Esophagus muscularis mucosa (tissue), 4 donors: ENCODE measurements at regions not wholly inside any gene's neighbourhood (a gene's known extent, or its start where the extent isn't known, plus 50 kb on each side); places are given as distances from the start of the nearest gene placed in this dataset.

Source experiments
- DNase-seq: peaks from one replicate; pipeline ENCODE4 v3.0.0-alpha.2; 2017; ENCODE audit errors: extremely low spot score
- H3K27ac ChIP-seq, 4 donors: fragments of 200-600 bp; sonication (generic); replicated peaks in 1 of 4; 1 replicate in 3 of 4; 2 replicates in 1 of 4; pipeline ENCODE4 v1.5.1; 2016 to 2019; ENCODE audit warnings: mild to moderate bottlenecking in 1 of 4
- H3K27me3 ChIP-seq, 4 donors: fragments of 200-600 bp; sonication (generic); one replicate each; pipeline versions ENCODE4 v1.5.1 to v1.6.0; 2016 to 2019
- H3K36me3 ChIP-seq, 4 donors: fragments of 200-600 bp; sonication (generic); one replicate each; pipeline ENCODE4 v1.5.1; 2016 to 2019
- H3K4me1 ChIP-seq, 4 donors: fragments of 200-600 bp; sonication (generic); one replicate each; pipeline ENCODE4 v1.5.1; 2016 to 2019
- H3K4me3 ChIP-seq, 4 donors: fragments of 200-600 bp; sonication (generic); 1 replicate in 2 of 4; 2 replicates in 2 of 4; pipeline ENCODE4 v1.5.1; 2016 to 2019; ENCODE audit warnings: mild to moderate bottlenecking in 4 of 4, moderate library complexity in 1 of 4
- H3K9me3 ChIP-seq, 4 donors: fragments of 200-600 bp; sonication (generic); 1 replicate in 3 of 4; 2 replicates in 1 of 4; pipeline ENCODE4 v1.5.1; 2016 to 2019
- CTCF ChIP-seq, 3 experiments: fragments of 200-600 bp in 2 of 3; fragments of 450-650 bp in 1 of 3; sonication (generic) in 2 of 3; IDR thresholded peaks; one replicate each; pipeline ENCODE4 v1.5.1; 2017 to 2019; ENCODE audit warnings: antibody characterized with exemption in 3 of 3, mild to moderate bottlenecking in 2 of 3, moderate library complexity in 1 of 3
- EP300 ChIP-seq: sonication (generic); formaldehyde crosslinking; IDR thresholded peaks from one replicate; pipeline ENCODE4 v1.6.1; 2017; ENCODE audit warnings: antibody characterized with exemption
- POLR2A ChIP-seq: fragments of 450-650 bp; IDR thresholded peaks from one replicate; pipeline ENCODE4 v1.6.1; 2017; ENCODE audit warnings: antibody characterized with exemption, moderate library complexity, mild to moderate bottlenecking, low read depth
- POLR2AphosphoS5 ChIP-seq, 2 donors: sonication (generic); formaldehyde crosslinking; IDR thresholded peaks; one replicate each; pipeline ENCODE4 v1.6.1; 2017; ENCODE audit warnings: antibody characterized with exemption in 2 of 2
- WGBS: methylation state at CpG from one replicate; pipeline ENCODE4 v1.1.5; 2018; 5-methylcytosine and 5-hydroxymethylcytosine counted together
- intact Hi-C: fragments of 100-400 bp; cut with DNase I; formaldehyde crosslinking; loops from one replicate; pipeline ENCODE4 v1.15.1; 2023

DNA sequence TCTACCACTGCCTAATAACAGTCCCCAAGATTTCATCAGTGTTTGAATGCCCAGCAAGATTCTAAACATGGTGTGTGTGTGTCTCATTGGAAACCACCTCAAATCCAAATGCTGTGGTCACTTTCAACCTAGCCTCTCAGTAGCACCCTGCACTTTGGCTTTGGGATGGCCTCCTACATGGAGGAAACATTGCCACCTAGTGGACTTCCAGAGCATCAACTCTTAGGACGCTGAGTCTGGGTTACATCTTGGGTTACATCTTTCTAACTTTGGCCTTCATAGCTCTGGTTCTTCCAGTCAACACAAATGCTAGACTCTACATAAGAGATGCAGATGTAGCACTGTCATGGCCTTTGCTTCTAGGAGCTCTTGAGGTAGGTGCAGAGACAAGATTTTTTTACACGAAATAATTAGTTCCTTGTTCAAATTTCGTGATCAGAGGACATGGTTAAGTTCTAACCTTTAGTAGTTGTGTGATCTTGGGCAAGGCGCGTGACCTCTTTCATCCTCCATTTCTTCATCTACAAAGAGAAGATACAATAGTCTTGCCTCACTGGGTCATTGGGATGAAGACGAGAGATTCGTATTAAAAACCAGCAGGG is 113.5 kb upstream of the VASH1 start:
- no peak for DNase-seq
- intact Hi-C loops = loop anchor here (5.0 kb wide), 1 partner anchor 595 kb away; no protein-coding TSS in a partner anchor
- WGBS = 80% methylated on average over 7 of the region's 7 CpGs

GRCh38 chr14:76651410-76652055 is 109.7 kb upstream of the VASH1 start:
- WGBS = 58% methylated on average over 3 of the region's 3 CpGs
- H3K9me3 ChIP-seq = no peaks in the 10 kb centered on the region
- H3K36me3 ChIP-seq = no peaks in the 10 kb centered on the region
- TF ChIP-seq POLR2AphosphoS5 (IDR thresholded peaks at IDR 0.05) (no peak), CTCF (IDR thresholded peaks at IDR 0.05) (no peak), POLR2A (no peak), EP300 (no peak)
- no peaks in the 10 kb centered on the region for H3K27me3 ChIP-seq
- H3K4me1 ChIP-seq = no peaks in the 10 kb centered on the region
- H3K27ac ChIP-seq = no peak overlapping the region
- H3K4me3 ChIP-seq = no peak overlapping the region
- no peak for DNase-seq
- intact Hi-C loops = no loop called here

More for the DNA sequence above, 113.5 kb upstream of the VASH1 start:
- H3K36me3 ChIP-seq = no peaks in the 10 kb centered on the region
- TF ChIP-seq POLR2A (no peak), EP300 (no peak), CTCF (IDR thresholded peaks at IDR 0.05) (peak; percentile 61 to 81 (median 62))
- no peaks in the 10 kb centered on the region for H3K4me1 ChIP-seq
- H3K27me3 ChIP-seq = peaks cover 0 to 13% (median 0%) of the 10 kb centered on the region in 4 donors
- no peaks in the 10 kb centered on the region for H3K9me3 ChIP-seq
- no peak overlapping the region for H3K4me3 ChIP-seq
- no peak overlapping the region for H3K27ac ChIP-seq

- 70% methylated on average over 8 of the region's 8 CpGs for WGBS
- intact Hi-C loops = no loop called here
- H3K27ac ChIP-seq = no peak overlapping the region
- no peak for DNase-seq
- H3K4me1 ChIP-seq = no peaks in the 10 kb centered on the region
- no peaks in the 10 kb centered on the region for H3K36me3 ChIP-seq
- H3K27me3 ChIP-seq = peaks cover 0 to 11% (median 0%) of the 10 kb centered on the region in 4 donors
- peaks cover 0 to 17% (median 16%) of the 10 kb centered on the region in 4 donors for H3K9me3 ChIP-seq
- no peak overlapping the region for H3K4me3 ChIP-seq
- TF ChIP-seq POLR2A (no peak), POLR2AphosphoS5 (IDR thresholded peaks at IDR 0.05) (no peak), CTCF (IDR thresholded peaks at IDR 0.05) (no peak), EP300 (no peak)
Observed at GRCh38 chr14:76653875-76654572, 107.2 kb upstream of the VASH1 start.

GRCh38 chr14:76654573-76655108 is 106.6 kb upstream of the VASH1 start:
- intact Hi-C loops = no loop called here

More at GRCh38 chr14:76654573-76655108, 106.6 kb upstream of the VASH1 start:
- DNase-seq = no peak
- TF ChIP-seq POLR2A = no peak
- no peak for TF ChIP-seq EP300
- TF ChIP-seq CTCF (IDR thresholded peaks at IDR 0.05) = no peak
- no peak for TF ChIP-seq POLR2AphosphoS5 (IDR thresholded peaks at IDR 0.05)
- H3K4me1 ChIP-seq = no peaks in the 10 kb centered on the region
- H3K4me3 ChIP-seq = no peak overlapping the region
- H3K36me3 ChIP-seq = no peaks in the 10 kb centered on the region
- 40% methylated on average over 8 of the region's 10 CpGs for WGBS
- H3K27ac ChIP-seq = no peak overlapping the region
- peaks cover 0 to 13% (median 0%) of the 10 kb centered on the region in 4 donors for H3K27me3 ChIP-seq
- peaks cover 0 to 21% (median 19%) of the 10 kb centered on the region in 4 donors for H3K9me3 ChIP-seq
